MM.1S (cell line): ENCODE measurements at regions not wholly inside any gene's neighbourhood (a gene's known extent, or its start where the extent isn't known, plus 50 kb on each side); places are given as distances from the start of the nearest gene placed in this dataset.

ENCODE experiments used
- DNase-seq: peaks from one replicate; pipeline ENCODE4 v3.0.0-alpha.2; 2015
- H2AFZ ChIP-seq: fragments of 300-600 bp; sonication (generic); 2 replicates; pipeline ENCODE4 v1.6.0; 2016; ENCODE audit warnings: antibody characterized with exemption, low read length
- H3F3A ChIP-seq: fragments of 300-600 bp; sonication (generic); 2 replicates; pipeline ENCODE4 v1.6.1; 2016; ENCODE audit warnings: mild to moderate bottlenecking, antibody characterized with exemption, low read length, moderate library complexity, mixed read lengths; ENCODE audit not compliant: insufficient read depth
- H3K27ac ChIP-seq: fragments of 300-600 bp; sonication (generic); 2 replicates; pipeline ENCODE4 v1.5.1; 2016; ENCODE audit warnings: mild to moderate bottlenecking, low read length
- H3K27me3 ChIP-seq: fragments of 300-600 bp; sonication (generic); replicated peaks from 2 replicates; pipeline ENCODE4 v1.6.0; 2016; ENCODE audit warnings: low read length; ENCODE audit not compliant: insufficient read depth
- H3K36me3 ChIP-seq: fragments of 300-600 bp; sonication (generic); replicated peaks from 2 replicates; pipeline ENCODE4 v1.6.1; 2016; ENCODE audit warnings: mild to moderate bottlenecking, low read length, mixed read lengths; ENCODE audit not compliant: insufficient read depth
- H3K4me1 ChIP-seq: fragments of 300-600 bp; sonication (generic); 2 replicates; pipeline ENCODE4 v1.6.1; 2016; ENCODE audit warnings: low read length, mixed read lengths
- H3K4me2 ChIP-seq: fragments of 300-600 bp; sonication (generic); 2 replicates; pipeline ENCODE4 v1.6.0; 2016; ENCODE audit warnings: low read depth, low read length
- H3K4me3 ChIP-seq: fragments of 300-600 bp; sonication (generic); 2 replicates; pipeline ENCODE4 v1.5.1; 2016; ENCODE audit warnings: low read length, mixed read lengths
- H3K79me2 ChIP-seq: fragments of 300-600 bp; sonication (generic); 2 replicates; pipeline ENCODE4 v1.6.1; 2016; ENCODE audit warnings: mixed run types, low read length, mixed read lengths
- H3K9ac ChIP-seq: fragments of 300-600 bp; sonication (generic); 2 replicates; pipeline ENCODE4 v1.6.1; 2016; ENCODE audit warnings: low read length, mixed read lengths
- H3K9me2 ChIP-seq: fragments of 300-600 bp; sonication (generic); replicated peaks from 2 replicates; pipeline ENCODE4 v1.6.1; 2016; ENCODE audit warnings: mild to moderate bottlenecking, low read length, mixed read lengths; ENCODE audit not compliant: insufficient read depth
- H3K9me3 ChIP-seq: fragments of 300-600 bp; sonication (generic); replicated peaks from 2 replicates; pipeline ENCODE4 v1.6.1; 2016; ENCODE audit warnings: mild to moderate bottlenecking, low read length, mixed read lengths; ENCODE audit not compliant: insufficient read depth
- H4K20me1 ChIP-seq: fragments of 300-600 bp; sonication (generic); 2 replicates; pipeline ENCODE4 v1.6.1; 2016; ENCODE audit warnings: mild to moderate bottlenecking, low read length, moderate library complexity, mixed read lengths; ENCODE audit not compliant: insufficient read depth
- CTCF ChIP-seq: fragments of 300-600 bp; sonication (generic); IDR thresholded peaks from 2 replicates; pipeline ENCODE4 v1.5.1; 2016; ENCODE audit warnings: antibody characterized with exemption, low read length, mixed read lengths
- EZH2 ChIP-seq: fragments of 300-600 bp; sonication (generic); optimal IDR thresholded peaks from 2 replicates; pipeline ENCODE3; 2017; ENCODE audit warnings: low read depth, mild to moderate bottlenecking, antibody characterized with exemption, low read length, mixed read lengths
- EZH2phosphoT487 ChIP-seq: fragments of 300-600 bp; sonication (generic); IDR thresholded peaks from 2 replicates; pipeline ENCODE4 v1.6.1; 2018; ENCODE audit warnings: antibody characterized with exemption, low read length

- H3K27ac ChIP-seq: no peak overlapping the region
- DNase-seq: no peak
- no peaks in the 10 kb centered on the region for H3F3A ChIP-seq
- no peaks in the 10 kb centered on the region for H3K27me3 ChIP-seq
- TF ChIP-seq CTCF (no peak), EZH2phosphoT487 (no peak), EZH2 (no peak)
- no peaks in the 10 kb centered on the region for H3K9me3 ChIP-seq
- no peaks in the 10 kb centered on the region for H4K20me1 ChIP-seq
- H3K9ac ChIP-seq: no peak overlapping the region
- H3K36me3 ChIP-seq: no peaks in the 10 kb centered on the region
- no peaks in the 10 kb centered on the region for H3K79me2 ChIP-seq
- H3K4me3 ChIP-seq: no peak overlapping the region
- no peak overlapping the region for H3K4me2 ChIP-seq
- no peak overlapping the region for H2AFZ ChIP-seq
- no peaks in the 10 kb centered on the region for H3K4me1 ChIP-seq
- no peaks in the 10 kb centered on the region for H3K9me2 ChIP-seq
Measured at GRCh38 chr3:193762657-193763056, 169.6 kb downstream of the OPA1 start.

- no peaks in the 10 kb centered on the region for H3K9me3 ChIP-seq
- no peaks in the 10 kb centered on the region for H4K20me1 ChIP-seq
- H3F3A ChIP-seq: no peaks in the 10 kb centered on the region
- no peak overlapping the region for H2AFZ ChIP-seq
- no peak overlapping the region for H3K9ac ChIP-seq
- H3K9me2 ChIP-seq: no peaks in the 10 kb centered on the region
- DNase-seq: no peak
- no peaks in the 10 kb centered on the region for H3K79me2 ChIP-seq
- no peak overlapping the region for H3K4me3 ChIP-seq
- H3K27me3 ChIP-seq: no peaks in the 10 kb centered on the region
- no peak overlapping the region for H3K27ac ChIP-seq
- H3K4me2 ChIP-seq: no peak overlapping the region
- no peaks in the 10 kb centered on the region for H3K36me3 ChIP-seq
- no peaks in the 10 kb centered on the region for H3K4me1 ChIP-seq
- TF ChIP-seq CTCF (no peak), EZH2 (no peak), EZH2phosphoT487 (no peak)
Measured at GRCh38 chr3:193764959-193765358, 172.0 kb downstream of the OPA1 start.

- H3F3A ChIP-seq: no peaks in the 10 kb centered on the region
- H3K9ac ChIP-seq: no peak overlapping the region
- TF ChIP-seq EZH2phosphoT487 (no peak), CTCF (no peak), EZH2 (no peak)
- H3K4me3 ChIP-seq: no peak overlapping the region
- H4K20me1 ChIP-seq: no peaks in the 10 kb centered on the region
- no peaks in the 10 kb centered on the region for H3K9me2 ChIP-seq
- H3K36me3 ChIP-seq: no peaks in the 10 kb centered on the region
- no peak overlapping the region for H3K4me2 ChIP-seq
- H2AFZ ChIP-seq: no peak overlapping the region
- no peaks in the 10 kb centered on the region for H3K4me1 ChIP-seq
- no peaks in the 10 kb centered on the region for H3K27me3 ChIP-seq
- H3K9me3 ChIP-seq: no peaks in the 10 kb centered on the region
- no peak overlapping the region for H3K27ac ChIP-seq
- H3K79me2 ChIP-seq: no peaks in the 10 kb centered on the region
- no peak for DNase-seq
Measured at GRCh38 chr3:193767353-193768069, 174.5 kb downstream of the OPA1 start.
